ENCODE measurements at regions not wholly inside any gene's neighbourhood (a gene's known extent, or its start where the extent isn't known, plus 50 kb on each side); places are given as distances from the start of the nearest gene placed in this dataset.

DNA sequence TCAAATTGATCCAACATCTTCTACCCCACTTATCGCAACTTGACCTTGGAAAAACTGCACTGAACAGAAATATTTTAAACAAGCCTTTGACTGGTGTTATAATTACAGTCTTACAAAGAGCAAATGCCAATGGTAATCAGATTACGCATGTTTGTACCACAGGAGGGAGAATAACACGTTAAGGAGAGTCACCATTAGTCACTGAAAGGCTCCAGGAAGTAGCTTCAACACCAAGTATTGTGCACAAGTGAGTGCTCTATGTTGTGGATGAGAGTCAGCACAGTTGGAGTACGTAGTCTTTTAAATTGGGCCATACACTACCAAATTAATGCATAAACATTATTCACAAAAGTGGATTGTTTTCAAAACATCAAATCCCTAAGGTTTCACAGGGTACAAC is 1081.5 kb upstream of the TENM3 start:
- H3K9ac ChIP-seq (ENCODE audit: insufficient read depth, low read depth, low read length), result no peak overlapping the region
- H3K79me2 ChIP-seq (ENCODE audit: insufficient read depth, low read length), result no peaks in the 10 kb centered on the region
- no peaks in the 10 kb centered on the region for H3K4me1 ChIP-seq (ENCODE audit: insufficient read depth, low read length)
- intact Hi-C loops (cut with micrococcal nuclease; ENCODE audit: unreplicated experiment), result no loop called here
- H3K4me2 ChIP-seq (ENCODE audit: low read depth, low read length), result no peak overlapping the region
- H3K36me3 ChIP-seq (replicated peaks in 1 of 2; ENCODE audit: control insufficient read depth in 1 of 2, insufficient read depth in 2 of 2, low read length in 2 of 2), result no peaks in the 10 kb centered on the region
- no peak for DNase-seq (ENCODE audit: low spot score)
- no peak overlapping the region for H2AFZ ChIP-seq (ENCODE audit: low read length)
- H3K4me3 ChIP-seq (replicated peaks in 1 of 3; ENCODE audit: insufficient read depth in 1 of 3, low read depth in 2 of 3, low read length in 3 of 3), result no peak overlapping the region
- TF ChIP-seq RAD21 (CRISPR knock-in tag; IDR thresholded peaks at IDR 0.05), result no peak
- TF ChIP-seq ZNF326 (CRISPR knock-in tag; IDR thresholded peaks at IDR 0.05; ENCODE audit: borderline replicate concordance), result no peak
- no peak for TF ChIP-seq SIX4 (CRISPR knock-in tag; IDR thresholded peaks at IDR 0.05)
- no peak for TF ChIP-seq ZNF468 (CRISPR knock-in tag; IDR thresholded peaks at IDR 0.05)
- no peak for TF ChIP-seq POGK (CRISPR knock-in tag; conservative IDR thresholded peaks at IDR 0.05)
- TF ChIP-seq, protein P1, sequence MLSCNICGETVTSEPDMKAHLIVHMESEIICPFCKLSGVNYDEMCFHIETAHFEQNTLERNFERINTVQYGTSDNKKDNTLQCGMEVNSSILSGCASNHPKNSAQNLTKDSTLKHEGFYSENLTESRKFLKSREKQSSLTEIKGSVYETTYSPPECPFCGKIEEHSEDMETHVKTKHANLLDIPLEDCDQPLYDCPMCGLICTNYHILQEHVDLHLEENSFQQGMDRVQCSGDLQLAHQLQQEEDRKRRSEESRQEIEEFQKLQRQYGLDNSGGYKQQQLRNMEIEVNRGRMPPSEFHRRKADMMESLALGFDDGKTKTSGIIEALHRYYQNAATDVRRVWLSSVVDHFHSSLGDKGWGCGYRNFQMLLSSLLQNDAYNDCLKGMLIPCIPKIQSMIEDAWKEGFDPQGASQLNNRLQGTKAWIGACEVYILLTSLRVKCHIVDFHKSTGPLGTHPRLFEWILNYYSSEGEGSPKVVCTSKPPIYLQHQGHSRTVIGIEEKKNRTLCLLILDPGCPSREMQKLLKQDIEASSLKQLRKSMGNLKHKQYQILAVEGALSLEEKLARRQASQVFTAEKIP (CRISPR knock-in tag; IDR thresholded peaks at IDR 0.05; ENCODE audit: borderline replicate concordance), result no peak
- no peak for TF ChIP-seq SP2 (CRISPR knock-in tag; IDR thresholded peaks at IDR 0.05)
- TF ChIP-seq NR0B2 (CRISPR knock-in tag; IDR thresholded peaks at IDR 0.05), result no peak
- no peak for TF ChIP-seq HMG20A (CRISPR knock-in tag; IDR thresholded peaks at IDR 0.05; ENCODE audit: borderline replicate concordance)
- no peak for TF ChIP-seq SNAPC5 (CRISPR knock-in tag; IDR thresholded peaks at IDR 0.05; ENCODE audit: borderline replicate concordance)
- H3K27me3 ChIP-seq (ENCODE audit: control insufficient read depth in 1 of 2, insufficient read depth in 2 of 2, low read length in 2 of 2), result 0 out of 5 replicates have a peak, but pooled peaks cover 0 to 6% of the 10 kb centered on the region in 2 experiments
- in situ Hi-C loops (cut with HindIII; ENCODE audit: extremely low pct_ligation_motif_present, low pct_unique_long_range_greater_than_20kb), result no loop called here
- WGBS (ENCODE audit: low lambda C conversion rate), result 9% methylated on average over 4 of the region's 4 CpGs
- no peak for FAIRE-seq
- ChIA-PET CTCF (ENCODE audit: low intra/inter-chr PET ratio, low total read pairs) (no interaction called here), POLR2A (no interaction called here)
- no TSS peak for BruUV-seq (replicated peaks)
- no peaks in the 10 kb centered on the region for H4K20me1 ChIP-seq (ENCODE audit: insufficient read depth, low read length)
- H3K9me3 ChIP-seq (ENCODE audit: low read length), result no peaks in the 10 kb centered on the region
- ATAC-seq, result no peak
- H3K27ac ChIP-seq (ENCODE audit: extremely low read length, insufficient read depth, low read length), result no peak overlapping the region

All from HepG2 (cell line).